T-helper 1 cell (primary cell): ENCODE measurements at regions not wholly inside any gene's neighbourhood (a gene's known extent, or its start where the extent isn't known, plus 50 kb on each side); places are given as distances from the start of the nearest gene placed in this dataset.
"Not testable (repeated sequence)": the region's sequence is repeated elsewhere in the genome, so short reads cannot be mapped to it uniquely, and the experiment has no call there.

Experiments used
- DNase-seq, 5 donors: peaks; one replicate each; pipeline ENCODE4 v3.0.0-alpha.2; 2012 to 2020

DNA sequence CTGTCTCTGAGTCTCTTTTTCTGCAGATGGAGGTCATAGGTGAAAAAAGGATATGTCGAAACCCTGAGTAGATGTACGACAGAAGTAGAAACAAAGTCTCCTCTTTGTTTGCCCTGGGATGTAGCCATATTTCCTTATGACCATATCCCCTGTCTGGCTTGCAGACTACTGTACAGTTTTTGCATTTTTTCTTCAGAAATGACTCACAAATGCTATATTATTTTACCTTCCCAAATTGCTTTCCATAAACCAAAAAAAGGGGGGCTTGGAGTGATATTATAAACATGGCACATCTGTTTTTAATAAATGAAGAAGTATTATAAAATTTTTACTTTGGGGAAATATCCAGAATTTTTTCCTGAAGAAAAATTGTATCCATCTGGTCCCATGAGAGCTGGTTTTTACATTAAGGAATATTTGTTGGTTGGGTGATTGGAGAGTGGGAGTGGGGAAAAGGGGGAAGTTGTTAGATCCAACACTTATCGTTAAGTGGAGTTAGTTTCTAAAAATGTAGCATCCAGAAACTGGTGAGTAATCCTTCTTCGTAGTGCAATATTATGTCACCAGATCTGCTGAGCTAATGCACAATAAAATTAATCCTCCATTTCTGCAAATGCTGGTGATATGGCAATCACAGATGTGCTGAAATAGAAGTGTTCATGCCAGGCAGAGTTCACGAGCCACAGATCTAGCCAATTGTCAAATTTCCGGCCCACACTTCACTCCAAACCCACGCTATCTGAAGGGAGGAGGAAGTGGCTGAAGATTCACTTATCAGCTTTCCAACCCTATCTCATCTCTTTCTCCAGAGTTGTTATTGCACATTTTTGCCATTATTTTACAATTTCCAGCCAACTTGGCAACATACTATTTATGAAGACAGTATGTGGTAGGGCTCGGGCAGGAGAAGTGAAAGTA, 313.6 kb upstream of the ATP11B start:
- DNase-seq: no peak

DNA sequence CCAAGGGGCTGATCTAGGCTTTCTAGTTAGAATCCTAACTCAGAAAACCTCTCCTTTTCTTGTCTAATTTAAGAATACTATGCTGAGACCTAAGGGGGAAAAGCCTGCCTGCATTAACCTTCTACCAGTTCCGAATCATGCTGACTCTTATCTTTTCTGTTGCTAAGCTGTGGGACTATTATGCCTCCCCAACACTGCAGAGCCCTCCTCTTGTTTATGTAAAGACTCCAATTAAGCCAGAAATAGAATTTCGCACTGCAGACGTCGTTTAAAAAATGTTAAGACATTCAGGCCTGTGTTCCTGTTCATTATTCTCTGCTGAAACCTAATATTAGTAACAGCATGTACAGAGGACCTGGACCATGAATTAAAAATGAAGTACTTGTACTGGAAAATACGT, 310.6 kb upstream of the ATP11B start:
- DNase-seq: no peak

DNA sequence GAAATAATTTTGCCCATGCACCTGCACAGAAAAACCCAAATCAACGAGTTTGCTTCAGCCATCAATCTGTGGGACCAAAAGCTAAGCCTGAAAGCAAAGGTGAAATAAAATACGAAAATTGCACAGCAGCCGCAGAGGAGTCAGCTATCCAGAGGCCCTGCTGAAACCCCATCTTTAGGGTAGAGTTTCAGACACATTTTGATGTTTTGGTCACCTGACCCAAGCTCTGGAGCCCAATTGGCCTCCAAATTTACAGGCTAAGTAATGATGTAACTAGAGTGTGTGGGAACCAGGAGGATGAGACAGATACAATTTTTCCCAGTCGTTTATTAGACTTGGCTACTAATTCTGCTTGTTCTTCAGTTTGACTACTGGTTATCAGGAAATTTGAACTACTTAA, 308.6 kb upstream of the ATP11B start:
- no peak for DNase-seq

DNA sequence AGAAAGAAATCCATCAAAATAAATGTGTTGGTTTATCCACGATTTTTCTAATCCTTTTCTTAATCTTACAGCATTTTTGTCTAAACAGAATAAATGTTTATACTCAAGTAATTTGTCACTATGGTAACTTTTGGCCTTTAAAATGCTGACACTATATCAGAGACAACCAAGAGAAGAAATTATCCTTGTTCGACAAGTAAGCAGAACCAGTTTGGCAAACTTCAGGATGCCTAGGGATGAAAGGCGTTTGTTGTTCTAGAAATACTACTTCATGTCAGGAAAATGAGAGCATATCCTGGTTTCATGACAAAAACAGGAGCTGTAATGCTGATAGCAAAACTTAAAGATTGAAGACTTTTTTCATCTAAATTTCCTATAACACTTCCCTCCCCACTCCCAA, 308.0 kb upstream of the ATP11B start:
- DNase-seq: no peak

DNA sequence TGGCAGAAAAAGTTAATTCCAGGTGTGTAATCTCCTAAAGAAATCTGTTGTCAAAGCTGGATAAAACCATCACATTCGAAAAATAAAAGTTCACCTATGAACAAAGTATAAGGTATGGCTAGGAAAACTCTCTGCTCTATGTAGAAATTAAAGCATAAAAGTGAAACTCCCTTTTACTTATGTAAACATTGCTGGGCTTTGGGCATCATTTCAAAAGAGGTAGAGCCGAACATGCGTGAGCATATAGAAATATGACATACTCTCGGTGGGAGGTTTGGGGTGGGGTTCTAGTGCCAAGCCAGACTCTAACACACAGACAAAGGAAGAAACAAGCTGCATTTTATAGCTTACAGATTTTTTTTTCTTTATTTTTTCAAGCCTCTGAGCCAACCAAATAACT, 306.8 kb upstream of the ATP11B start:
- no peak for DNase-seq

DNA sequence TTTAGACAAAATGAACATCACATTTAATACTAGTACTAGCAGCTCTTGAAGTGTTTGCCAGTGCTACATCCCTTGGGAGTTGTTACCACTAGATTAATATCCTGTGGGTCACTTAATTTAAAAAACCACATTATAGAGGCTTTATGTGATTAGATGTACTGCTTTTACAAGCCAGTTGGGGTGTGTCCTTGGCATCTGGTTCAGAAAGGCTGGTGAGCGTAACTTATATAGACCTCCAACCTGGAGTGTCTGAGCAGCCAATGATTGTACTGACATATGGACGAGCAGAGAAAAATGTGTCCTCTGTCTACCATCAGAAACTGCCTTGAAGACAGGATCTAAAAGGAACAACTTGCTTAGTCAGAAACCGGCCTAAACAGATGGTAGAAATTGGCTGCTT, 306.2 kb upstream of the ATP11B start:
- no peak for DNase-seq

DNA sequence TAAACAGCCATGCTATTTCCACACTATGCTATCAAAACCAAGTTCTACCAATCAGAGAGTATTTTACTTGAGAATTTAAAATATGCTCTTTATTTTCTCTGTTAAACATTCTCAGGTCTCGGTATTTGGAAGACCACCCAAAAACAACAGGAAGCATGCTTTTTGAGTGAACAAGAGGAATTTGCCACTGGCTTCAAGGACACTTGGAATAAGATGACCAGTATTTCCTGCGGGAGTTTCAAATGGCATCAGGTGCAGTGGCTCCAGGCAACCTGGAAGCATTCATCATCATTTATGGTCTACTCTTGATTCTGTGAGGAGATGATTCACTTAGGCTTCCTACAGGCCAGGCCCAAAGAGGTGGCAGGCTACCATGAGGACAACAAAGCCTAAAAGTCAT, 305.7 kb upstream of the ATP11B start:
- DNase-seq: no peak

DNA sequence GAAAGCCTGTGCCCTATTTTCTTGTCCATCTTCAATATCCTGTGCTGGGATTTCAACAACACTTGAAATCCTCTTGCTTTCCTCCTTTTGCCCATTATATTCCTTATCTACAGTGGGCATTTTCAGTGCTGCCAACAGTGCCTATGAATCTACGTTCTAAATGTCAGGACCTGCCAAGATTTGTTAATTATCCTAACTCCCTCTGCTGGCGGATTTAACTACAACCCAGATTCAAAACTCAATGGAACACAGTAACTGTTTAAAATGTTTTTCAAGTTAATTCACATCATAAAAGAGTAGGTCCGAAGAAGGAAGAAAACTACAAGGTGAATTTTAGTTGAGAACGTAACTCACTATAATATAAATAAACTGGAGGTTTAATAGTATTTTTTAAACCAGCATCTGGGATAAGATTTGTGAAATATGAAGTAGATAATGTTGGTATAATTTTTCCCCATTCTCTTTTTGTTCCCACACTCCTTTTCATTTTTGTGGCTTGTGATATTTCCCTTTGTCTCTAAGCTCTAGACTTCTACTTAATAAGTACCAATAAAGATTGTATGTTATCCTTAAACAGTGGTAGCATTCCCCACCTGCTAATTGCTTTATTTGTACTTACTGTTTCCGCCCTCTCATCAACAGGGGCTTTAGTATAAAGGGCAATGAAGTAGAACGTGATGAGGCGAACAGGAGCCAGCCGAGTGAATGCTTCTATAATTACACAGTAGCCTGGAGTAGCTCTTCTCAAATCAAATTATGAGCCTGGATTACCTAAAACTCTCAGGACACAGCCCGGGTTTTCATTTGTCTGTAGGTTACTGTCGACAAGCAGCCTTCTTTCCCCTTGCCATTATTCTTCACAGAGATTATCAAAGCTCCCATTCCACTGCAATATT, 302.5 kb upstream of the ATP11B start:
- DNase-seq: no peak

DNA sequence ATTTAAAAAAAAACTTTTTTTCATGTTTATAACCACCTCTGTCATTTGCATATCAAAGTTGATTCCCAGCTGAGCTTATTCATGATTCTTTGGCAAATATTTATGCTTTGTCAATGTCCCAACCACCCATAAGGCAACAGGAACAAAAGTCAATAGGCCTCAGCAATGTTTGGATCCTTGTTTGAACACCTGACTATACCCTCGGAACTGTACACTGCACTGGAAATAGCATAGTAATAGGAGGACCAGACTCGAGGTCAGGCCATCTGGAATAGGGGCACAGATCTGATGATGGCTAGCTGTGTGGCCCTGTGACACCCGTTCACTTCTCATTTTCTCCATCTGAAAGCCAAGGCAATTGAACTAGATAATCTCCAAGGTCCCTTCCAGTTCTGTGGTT, 301.7 kb upstream of the ATP11B start:
- no peak for DNase-seq

DNA sequence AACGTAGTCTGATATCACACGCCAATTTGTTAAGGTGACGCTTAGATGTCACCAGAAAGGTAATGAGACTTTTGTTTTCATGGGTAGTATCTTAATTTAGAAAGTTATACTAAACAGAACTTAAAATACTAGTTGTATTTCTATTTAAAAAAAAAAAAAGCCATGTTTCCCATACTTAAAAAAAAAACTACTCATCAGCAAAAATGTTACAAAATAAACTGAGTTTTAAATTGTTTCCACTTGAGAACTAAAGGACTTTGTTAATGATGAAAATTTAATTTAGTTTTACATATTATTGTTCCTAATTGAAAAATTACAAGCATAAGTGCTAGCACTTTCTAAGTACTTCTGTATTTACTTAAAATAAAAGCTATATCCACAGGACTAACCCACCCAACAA, 300.8 kb upstream of the ATP11B start:
- no peak for DNase-seq

DNA sequence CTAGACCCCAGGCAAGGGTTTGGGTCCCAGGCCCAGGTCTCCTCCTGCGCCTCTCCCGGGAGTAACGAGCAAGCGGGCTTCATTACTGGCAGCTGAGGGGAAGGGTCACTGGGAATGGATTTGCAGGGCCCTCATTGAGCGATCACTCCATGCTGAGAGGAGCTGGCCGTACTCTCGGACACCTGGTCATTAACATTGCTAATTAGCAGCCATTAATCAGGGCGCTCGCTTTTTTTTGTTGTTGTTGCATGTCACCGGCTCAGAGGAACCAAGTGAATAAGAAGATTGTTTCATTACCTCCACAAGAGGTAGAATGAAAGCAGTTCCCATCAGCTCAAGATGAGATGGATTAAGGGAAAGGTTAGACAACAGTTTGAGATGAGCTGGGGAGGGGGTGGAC, 293.0 kb upstream of the ATP11B start:
- DNase-seq: no peak

DNA sequence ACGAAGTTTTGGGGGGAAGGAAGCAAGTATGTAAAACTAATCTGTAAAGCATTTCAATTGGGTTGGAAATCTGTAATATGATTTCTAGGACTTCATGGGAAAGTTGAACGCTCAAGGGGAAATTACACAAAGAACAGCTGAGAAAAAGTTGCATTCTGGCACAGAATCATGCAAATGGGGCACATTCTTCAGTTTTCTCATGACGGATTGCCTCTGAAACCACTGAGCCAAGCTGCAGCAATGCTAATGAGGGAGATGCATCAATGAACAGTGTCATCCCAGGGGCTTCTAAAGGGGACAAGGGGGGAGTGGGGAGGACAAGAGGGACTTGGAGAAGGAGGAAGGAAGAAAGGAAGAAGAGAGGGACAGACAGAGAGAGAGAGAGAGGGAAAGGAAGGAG, 291.4 kb upstream of the ATP11B start:
- no peak for DNase-seq

DNA sequence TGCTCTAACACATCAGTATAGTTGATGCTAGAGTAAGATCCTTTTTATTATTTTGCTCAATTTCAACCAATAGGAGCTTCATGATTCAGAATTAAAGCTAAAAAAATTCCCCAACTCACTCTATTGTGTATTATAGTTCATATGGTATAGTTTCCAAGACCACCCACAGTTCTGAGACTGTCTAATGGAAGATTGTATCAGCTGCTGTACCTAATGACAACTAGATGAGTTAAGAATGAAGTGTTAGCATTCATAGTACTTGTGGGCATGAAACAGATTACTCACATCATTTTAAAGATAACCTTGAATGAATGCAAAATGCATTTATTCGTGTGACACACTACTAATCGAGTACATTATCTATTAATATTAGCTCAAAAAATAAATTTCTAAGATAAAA, 289.9 kb upstream of the ATP11B start:
- DNase-seq: no peak

DNA sequence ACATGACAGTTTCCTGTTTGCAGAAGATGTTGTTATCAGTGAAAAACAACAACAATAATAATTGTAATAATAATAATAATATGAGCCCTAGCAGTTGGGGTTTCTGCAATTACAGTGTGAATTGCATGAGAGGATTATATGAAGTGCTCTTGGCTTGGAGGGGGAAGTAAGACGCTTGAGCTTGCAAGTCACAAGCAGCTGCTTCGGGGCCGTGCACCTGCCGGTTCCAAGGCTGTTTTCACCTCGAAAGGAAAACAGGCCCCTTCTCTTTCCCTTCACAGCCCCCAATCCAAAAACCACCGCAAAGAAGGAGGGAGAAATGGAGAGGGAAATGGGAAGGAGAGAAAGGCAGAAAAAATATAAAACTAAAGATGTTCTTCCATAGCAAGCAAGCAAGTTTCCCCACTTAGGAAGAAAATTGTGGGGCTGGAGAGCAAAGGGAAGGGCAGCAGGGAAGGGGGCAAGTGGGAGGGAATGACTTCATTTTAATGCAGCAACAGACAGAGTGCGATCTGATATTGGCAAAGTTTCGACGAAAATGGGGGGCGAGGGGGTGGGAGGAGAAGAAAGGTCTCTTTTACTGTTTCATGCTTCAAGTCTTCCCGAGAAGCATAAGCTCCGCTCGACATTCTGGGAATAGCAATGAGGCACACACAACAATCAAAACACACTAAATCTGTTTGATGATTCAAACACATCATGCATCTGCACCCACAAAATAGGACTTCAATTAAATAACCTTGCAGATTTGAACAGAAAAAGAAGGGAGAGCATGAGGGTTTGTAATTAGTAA, 284.2 kb upstream of the ATP11B start:
- DNase-seq: no peak

DNA sequence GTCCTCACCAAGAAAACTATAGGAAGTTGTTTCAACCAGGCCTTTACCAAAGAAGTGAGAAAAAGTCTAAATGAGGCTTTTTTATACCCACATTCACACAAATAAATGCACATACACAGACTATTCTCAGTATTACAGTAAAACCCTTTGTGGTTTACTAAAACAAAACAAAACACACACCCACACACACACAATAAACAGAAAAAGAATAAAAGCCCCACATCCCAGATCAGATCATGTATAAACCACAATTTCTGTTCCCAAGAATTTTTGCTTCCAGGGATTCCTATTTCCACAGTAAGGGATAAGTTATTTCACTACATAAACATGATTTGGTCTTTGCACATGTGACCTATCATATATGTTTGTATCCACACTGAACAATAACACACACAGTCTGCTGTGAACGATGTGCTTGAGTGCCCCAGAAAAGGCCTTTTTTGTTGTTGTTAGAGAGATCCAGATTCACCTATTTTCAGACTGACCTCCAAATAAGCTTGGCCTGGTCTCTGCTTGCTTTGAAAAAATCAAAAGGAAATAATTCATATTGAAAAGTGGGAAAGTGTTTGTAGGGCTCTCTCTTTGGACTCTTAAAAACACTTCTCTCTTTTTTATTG, 283.4 kb upstream of the ATP11B start:
- no peak for DNase-seq

DNA sequence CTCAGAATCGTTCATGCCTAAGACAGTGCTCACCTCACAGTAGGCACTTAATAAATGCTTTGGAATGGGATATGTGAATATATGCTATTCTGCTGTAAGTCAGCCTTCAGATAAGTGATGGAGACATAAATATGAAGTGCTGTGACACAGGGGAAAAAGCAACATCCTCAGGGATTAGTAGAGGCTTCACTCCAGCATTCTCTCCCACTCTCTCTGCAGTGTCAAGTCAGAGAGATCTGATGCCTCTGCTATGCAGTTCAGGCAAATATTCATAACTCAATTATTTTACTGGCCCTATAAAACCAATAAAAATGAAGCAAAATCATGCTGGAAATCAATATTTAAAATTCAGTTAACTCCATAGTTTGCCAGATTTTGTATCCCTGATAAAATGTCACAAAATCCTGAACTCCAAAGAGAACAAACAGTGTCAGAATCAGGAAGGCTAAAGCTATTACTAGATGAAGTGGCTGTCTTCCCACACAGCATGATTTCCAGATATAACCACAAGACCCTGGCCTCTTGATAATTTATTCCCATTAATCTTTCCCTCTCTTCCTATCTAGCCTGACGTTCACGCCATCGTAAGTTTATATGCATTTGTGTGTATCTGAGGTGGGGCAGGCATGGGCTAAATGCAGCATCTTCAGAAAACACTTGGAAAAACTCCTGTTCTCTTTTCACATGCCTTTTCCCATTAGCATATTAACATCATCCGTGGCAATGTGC, 278.9 kb upstream of the ATP11B start:
- DNase-seq: no peak

DNA sequence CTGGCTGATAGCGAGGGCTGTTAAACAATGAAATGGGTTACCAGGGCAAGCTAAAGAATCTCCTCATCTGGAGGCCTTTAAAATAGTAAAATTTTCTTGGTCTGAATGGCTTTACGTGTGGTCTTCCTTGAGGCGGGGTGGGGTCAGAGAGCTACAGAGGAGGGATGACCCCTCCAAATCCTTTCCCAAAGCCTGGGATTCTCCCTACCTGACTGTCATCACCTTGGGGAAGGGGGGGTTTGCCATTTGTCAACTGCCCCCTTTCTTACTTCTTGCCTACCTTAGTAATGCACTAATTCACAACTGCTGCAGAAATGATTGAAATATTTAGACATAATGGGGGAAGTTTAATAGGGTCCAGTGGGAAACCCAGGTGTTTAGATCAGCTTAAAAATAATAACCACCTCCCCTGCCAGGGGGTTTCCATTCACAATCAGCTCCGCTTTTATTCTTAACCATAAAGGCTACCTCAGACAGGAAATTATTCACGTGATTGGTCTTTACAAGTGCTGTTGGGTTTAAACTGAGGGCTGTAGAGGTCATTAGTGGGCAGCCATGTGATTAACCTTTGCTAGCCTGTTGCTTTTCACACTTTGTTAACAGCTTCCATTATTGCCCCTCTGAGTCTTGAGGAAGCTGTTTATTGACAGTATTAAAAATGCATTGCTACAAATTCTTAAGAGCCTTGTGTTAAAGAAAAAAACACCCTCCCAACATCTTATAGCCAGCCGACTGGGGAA, 276.5 kb upstream of the ATP11B start:
- no peak for DNase-seq

DNA sequence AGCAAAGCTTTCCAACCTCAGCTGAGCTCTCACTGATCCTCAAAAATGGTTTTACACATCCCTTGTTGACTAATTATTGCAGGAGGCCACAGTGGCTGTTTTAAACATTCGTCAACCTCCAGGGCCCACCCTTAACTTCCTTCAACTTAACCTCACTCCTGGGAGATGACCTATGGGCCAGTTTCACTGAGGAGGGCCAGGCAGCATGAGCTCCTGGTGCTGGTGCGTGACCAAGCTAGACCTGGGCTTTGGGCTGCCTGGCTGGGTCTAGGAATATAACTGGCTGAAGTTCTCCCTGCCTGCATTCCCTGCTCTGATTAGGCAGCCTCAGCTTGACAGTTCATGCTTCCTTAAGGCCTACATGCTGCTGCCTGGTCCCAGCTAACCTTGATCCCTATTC, 273.7 kb upstream of the ATP11B start:
- DNase-seq: no peak

DNA sequence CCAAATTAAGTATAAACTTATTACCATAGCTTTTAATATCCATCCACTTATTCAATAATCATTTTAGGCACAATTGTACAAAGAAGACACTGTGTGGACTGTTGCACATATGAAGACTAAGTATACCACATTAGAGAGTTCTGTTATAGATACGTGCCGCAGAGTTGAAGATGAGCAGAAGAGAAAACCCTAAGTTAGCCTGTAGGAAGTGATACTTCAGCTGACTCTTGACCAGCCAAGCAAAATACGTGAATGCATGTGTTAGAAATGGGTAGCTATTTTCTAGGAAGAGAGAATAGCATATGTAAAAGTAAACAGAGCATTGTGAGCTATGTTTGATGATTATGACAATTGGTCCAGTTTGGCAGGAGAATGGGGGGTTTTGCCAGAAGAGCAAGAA, 272.0 kb upstream of the ATP11B start:
- no peak for DNase-seq

DNA sequence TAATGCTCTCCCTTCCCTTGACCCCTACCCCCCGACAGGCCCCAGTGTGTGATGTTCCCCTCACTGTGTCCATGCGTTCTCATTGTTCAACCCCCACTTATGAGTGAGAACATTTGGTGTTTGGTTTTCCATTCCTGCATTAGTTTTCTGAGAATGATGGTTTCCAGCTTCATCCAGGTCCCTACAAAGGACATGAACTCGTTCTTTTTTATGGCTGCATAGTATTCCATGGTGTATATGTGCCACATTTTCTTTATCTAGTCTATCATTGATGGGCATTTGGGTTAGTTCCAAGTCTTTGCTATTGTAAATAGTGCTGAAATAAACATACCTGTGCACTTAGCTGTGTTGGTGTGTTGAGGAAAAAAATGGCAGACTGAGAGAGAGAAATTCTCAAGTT, 269.9 kb upstream of the ATP11B start:
- DNase-seq: not testable (repeated sequence)

DNA sequence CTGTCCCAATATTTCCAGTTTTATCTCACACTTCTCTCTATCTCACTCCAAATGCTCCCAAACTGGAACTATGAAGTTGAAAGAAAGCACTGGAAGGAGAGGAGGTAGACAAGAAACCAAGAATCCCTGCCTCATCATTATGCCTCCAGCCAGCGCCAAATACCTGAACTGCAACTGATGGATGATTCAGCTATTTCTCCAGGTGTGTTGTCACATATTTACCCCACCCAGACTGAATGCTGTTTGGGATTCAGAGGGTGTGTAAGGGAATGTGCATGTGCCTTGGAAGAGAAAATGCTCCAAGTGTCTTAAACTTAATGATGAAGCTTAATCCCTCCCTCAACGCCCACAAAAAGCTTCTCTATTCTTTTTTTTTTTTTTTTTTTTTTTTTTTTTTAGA, 269.5 kb upstream of the ATP11B start:
- DNase-seq: no peak
